ENCODE measurements at regions not wholly inside any gene's neighbourhood (a gene's known extent, or its start where the extent isn't known, plus 50 kb on each side); places are given as distances from the start of the nearest gene placed in this dataset.

GRCh38 chr9:106478727-106479126 lies 384.2 kb upstream of the ZNF462 start:
- Histone ChIP-seq H3K36me3 (ENCODE audit: control insufficient read depth in 2 of 4, insufficient read depth in 4 of 4, low read length in 3 of 4) (no peaks in the 10 kb centered on the region), H4K20me1 (replicated peaks in 1 of 2; ENCODE audit: control insufficient read depth in 1 of 2, insufficient read depth in 2 of 2, low read length in 2 of 2) (no peaks in the 10 kb centered on the region), H3K79me1 (ENCODE audit: low read depth, low read length) (no peaks in the 10 kb centered on the region), H3K27me3 (replicated peaks in 1 of 4; ENCODE audit: control insufficient read depth in 3 of 4, extremely low read depth in 1 of 4, insufficient read depth in 3 of 4, low read length in 3 of 4) (no peaks in the 10 kb centered on the region), H2BK12ac (ENCODE audit: low read depth, low read length) (no peak overlapping the region), H4K8ac (ENCODE audit: extremely low read depth, insufficient read depth, low read length) (no peak overlapping the region), H3K27ac (ENCODE audit: low read depth, low read length) (no peak overlapping the region), H2BK20ac (ENCODE audit: low read length) (no peak overlapping the region), H2BK15ac (ENCODE audit: low read length) (no peak overlapping the region), H3K4me2 (ENCODE audit: insufficient read depth in 1 of 2, low read depth in 2 of 2, low read length in 2 of 2) (no peak overlapping the region), H3K9ac (replicated peaks in 1 of 4; ENCODE audit: extremely low read depth in 1 of 4, low read depth in 3 of 4, low read length in 3 of 4) (no peak overlapping the region), H3K23me2 (ENCODE audit: low read depth, low read length) (no peaks in the 10 kb centered on the region), H3K14ac (ENCODE audit: insufficient read length) (no peak overlapping the region), H3K56ac (replicated peaks; ENCODE audit: insufficient read length, low read depth, low read length) (no peak overlapping the region), H3K23ac (ENCODE audit: insufficient read length) (no peak overlapping the region), H2BK120ac (replicated peaks; ENCODE audit: low read depth, low read length) (no peak overlapping the region), H2AK5ac (ENCODE audit: low read depth, low read length) (no peak overlapping the region), H2AFZ (ENCODE audit: low read length) (no peak overlapping the region), H2BK5ac (ENCODE audit: low read depth, low read length) (no peak overlapping the region), H3K9me3 (ENCODE audit: insufficient read depth in 2 of 2, low read depth in 1 of 2, low read length in 1 of 2) (no peaks in the 10 kb centered on the region), H3K4me1 (replicated peaks in 1 of 4; ENCODE audit: control insufficient read depth in 3 of 4, insufficient read depth in 4 of 4, low read length in 3 of 4) (no peaks in the 10 kb centered on the region), H3K4me3 (ENCODE audit: extremely low read depth in 1 of 4, insufficient read depth in 2 of 4, low read depth in 3 of 4, low read length in 4 of 4) (no peak overlapping the region), H3K18ac (ENCODE audit: extremely low read depth, low read length) (no peak overlapping the region), H4K91ac (replicated peaks; ENCODE audit: insufficient read length, low read length) (no peak overlapping the region), H3K4ac (replicated peaks; ENCODE audit: insufficient read length, low read depth, low read length) (no peak overlapping the region), H3K79me2 (ENCODE audit: control insufficient read depth in 1 of 2, insufficient read depth in 2 of 2, low read length in 2 of 2) (no peaks in the 10 kb centered on the region), H4K5ac (ENCODE audit: insufficient read length, low read depth, low read length) (no peak overlapping the region)
- 100% methylated on average over 2 of the region's 2 CpGs; no CpG with 5 or more reads in 1 of the 2 experiments for WGBS, 2 experiments (ENCODE audit: extremely low coverage in 1 of 2, insufficient coverage in 1 of 2, insufficient read length in 1 of 2, insufficient replicate concordance in 2 of 2, low coverage in 1 of 2, low lambda C conversion rate in 2 of 2, missing lambda C conversion rate in 1 of 2)
- FAIRE-seq, result no peak
- DNase-seq (ENCODE audit: low read depth in 1 of 2, low spot score in 2 of 2), result no peak
- ChIA-PET CTCF (ENCODE audit: partially characterized antibody) (no interaction called here), POLR2A (ENCODE audit: partially characterized antibody) (no interaction called here)
- no peak for TF ChIP-seq MAX (IDR thresholded peaks at IDR 0.05)
- no peak for TF ChIP-seq POLR2A (IDR thresholded peaks at IDR 0.05; ENCODE audit: control extremely low read depth in 1 of 2, low read depth in 2 of 2, low read length in 2 of 2)
- TF ChIP-seq NRF1 (IDR thresholded peaks at IDR 0.05; ENCODE audit: low read depth, low read length), result no peak
- TF ChIP-seq RFX5 (IDR thresholded peaks at IDR 0.05; ENCODE audit: borderline replicate concordance, low read depth, low read length), result no peak

Data from H1 (cell line).